Skeletal muscle tissue (tissue), 3 donors: ENCODE measurements at regions not wholly inside any gene's neighbourhood (a gene's known extent, or its start where the extent isn't known, plus 50 kb on each side); places are given as distances from the start of the nearest gene placed in this dataset.

ENCODE experiments used
- H3K27ac ChIP-seq: one replicate; pipeline ENCODE4 v1.7.0; 2013; ENCODE audit warnings: mild to moderate bottlenecking, low read depth, low read length, inconsistent platforms
- H3K27me3 ChIP-seq, 3 donors: one replicate each; pipeline ENCODE4 v1.7.0; 2013; ENCODE audit warnings: low read length in 3 of 3; ENCODE audit not compliant: control insufficient read depth in 3 of 3, insufficient read depth in 3 of 3
- H3K36me3 ChIP-seq, 3 donors: one replicate each; pipeline ENCODE4 v1.7.0; 2013; ENCODE audit warnings: low read length in 3 of 3; ENCODE audit not compliant: control insufficient read depth in 3 of 3, insufficient read depth in 3 of 3
- H3K4me1 ChIP-seq, 3 donors: one replicate each; pipeline ENCODE4 v1.7.0; 2013; ENCODE audit warnings: low read length in 3 of 3, mild to moderate bottlenecking in 3 of 3; ENCODE audit not compliant: control insufficient read depth in 3 of 3, insufficient read depth in 3 of 3
- H3K4me3 ChIP-seq, 3 donors: one replicate each; pipeline ENCODE4 v1.7.0; 2013; ENCODE audit warnings: low read length in 3 of 3
- H3K9ac ChIP-seq, 3 donors: one replicate each; pipeline ENCODE4 v1.7.0; 2013; ENCODE audit warnings: low read length in 3 of 3, mild to moderate bottlenecking in 3 of 3, moderate library complexity in 2 of 3, low read depth in 1 of 3
- H3K9me3 ChIP-seq, 3 donors: one replicate each; pipeline ENCODE4 v1.7.0; 2013; ENCODE audit warnings: low read length in 3 of 3; ENCODE audit not compliant: control insufficient read depth in 3 of 3
- donor health status: Osteomylitis.

DNA sequence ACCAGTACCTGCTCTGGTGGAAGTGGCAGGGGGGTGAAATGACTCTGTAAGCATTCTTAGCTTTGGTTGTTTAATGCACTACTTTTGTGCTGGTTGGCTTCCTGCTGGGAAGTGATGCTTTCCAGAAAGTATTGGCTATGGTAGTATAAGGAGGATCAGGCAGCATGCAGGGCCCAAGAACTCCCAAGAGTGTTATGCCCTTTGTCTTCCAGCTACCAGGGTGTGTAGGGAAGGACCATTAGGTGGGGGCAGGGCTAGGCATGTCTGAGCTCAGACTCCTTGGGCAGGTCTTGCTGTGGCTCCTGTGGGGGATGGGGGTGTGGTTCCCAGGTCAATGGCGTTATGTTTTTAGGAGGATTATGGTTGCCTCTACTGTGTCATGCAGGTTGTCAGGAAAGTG lies 135.8 kb upstream of the TRPC7 start:
- Histone ChIP-seq H3K36me3 (no peaks in the 10 kb centered on the region), H3K9me3 (no peaks in the 10 kb centered on the region), H3K4me1 (no peaks in the 10 kb centered on the region), H3K27me3 (no peaks in the 10 kb centered on the region), H3K9ac (no peak overlapping the region), H3K4me3 (no peak overlapping the region), H3K27ac (no peak overlapping the region)

DNA sequence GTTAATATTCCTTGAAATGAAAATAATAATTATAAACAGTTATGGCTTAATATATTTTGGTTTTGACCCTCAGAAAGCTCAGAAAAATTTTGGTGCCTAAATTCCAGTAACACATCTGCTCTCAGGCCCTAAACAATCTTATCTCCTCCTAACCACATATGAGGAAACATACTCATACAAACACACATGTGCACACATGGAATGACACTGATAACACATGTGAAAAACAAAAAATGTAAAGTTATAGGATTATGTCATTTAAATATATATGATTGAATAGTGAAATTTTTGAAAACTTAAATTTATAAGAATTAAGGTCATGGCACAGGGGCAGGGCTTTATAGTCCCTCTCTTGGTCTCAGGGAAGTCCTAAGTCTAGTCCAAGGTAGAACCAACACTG lies 127.2 kb upstream of the TRPC7 start:
- Histone ChIP-seq H3K4me1 (no peaks in the 10 kb centered on the region), H3K9ac (no peak overlapping the region), H3K4me3 (no peak overlapping the region), H3K27me3 (no peaks in the 10 kb centered on the region), H3K36me3 (no peaks in the 10 kb centered on the region), H3K27ac (no peak overlapping the region), H3K9me3 (no peaks in the 10 kb centered on the region)

DNA sequence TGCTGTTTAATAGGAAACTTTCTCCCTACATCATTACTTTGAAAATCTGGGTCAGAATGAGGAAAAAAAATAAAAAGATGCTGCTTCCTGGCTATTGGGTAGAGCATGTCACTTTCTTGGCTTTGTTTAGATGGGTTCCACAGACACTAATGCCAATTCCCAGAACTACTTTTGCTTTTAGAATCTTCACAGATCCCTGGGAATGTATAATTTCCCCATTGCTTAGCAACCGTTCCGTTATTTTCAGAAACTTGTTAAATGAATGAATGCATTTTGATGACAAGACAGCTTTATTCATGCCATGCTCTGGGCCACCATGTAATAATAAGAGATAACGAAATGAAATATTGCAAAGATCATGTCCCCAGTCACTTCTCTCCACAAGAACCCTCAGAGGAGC lies 126.5 kb upstream of the TRPC7 start:
- Histone ChIP-seq H3K36me3 (no peaks in the 10 kb centered on the region), H3K9ac (no peak overlapping the region)

DNA sequence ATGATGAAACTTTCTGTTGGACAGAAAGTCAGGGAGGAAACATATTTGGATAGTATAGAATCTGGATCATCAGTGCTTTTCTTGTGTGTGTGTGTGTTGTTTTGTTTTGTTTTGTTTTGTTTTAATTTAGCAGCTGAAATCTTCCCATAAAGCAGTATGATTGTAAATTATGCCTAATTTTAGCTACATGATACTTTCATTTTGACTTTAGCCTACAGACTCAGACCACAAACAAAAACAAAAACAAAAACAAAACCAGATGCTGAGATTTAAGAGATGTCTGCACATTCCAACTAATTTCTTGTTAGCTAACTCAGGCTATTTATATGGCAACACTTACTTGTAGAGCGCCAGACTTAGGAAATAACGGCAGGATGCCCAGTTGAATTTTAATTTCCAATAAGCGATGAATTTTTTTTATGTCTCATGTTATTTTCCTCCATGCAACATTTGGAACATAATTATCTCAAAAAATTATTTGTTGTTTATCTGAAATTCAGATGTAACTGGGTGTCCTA lies 119.5 kb upstream of the TRPC7 start:
- no peak overlapping the region for H3K27ac ChIP-seq
- H3K9ac ChIP-seq, result no peak overlapping the region
- no peak overlapping the region for H3K4me3 ChIP-seq
- no peaks in the 10 kb centered on the region for H3K9me3 ChIP-seq
- no peaks in the 10 kb centered on the region for H3K4me1 ChIP-seq
- no peaks in the 10 kb centered on the region for H3K27me3 ChIP-seq
- H3K36me3 ChIP-seq, result no peaks in the 10 kb centered on the region

More for the DNA sequence above, 126.5 kb upstream of the TRPC7 start:
- no peak overlapping the region for H3K4me3 ChIP-seq
- no peaks in the 10 kb centered on the region for H3K4me1 ChIP-seq
- no peaks in the 10 kb centered on the region for H3K9me3 ChIP-seq
- H3K27me3 ChIP-seq, result no peaks in the 10 kb centered on the region
- H3K27ac ChIP-seq, result no peak overlapping the region

DNA sequence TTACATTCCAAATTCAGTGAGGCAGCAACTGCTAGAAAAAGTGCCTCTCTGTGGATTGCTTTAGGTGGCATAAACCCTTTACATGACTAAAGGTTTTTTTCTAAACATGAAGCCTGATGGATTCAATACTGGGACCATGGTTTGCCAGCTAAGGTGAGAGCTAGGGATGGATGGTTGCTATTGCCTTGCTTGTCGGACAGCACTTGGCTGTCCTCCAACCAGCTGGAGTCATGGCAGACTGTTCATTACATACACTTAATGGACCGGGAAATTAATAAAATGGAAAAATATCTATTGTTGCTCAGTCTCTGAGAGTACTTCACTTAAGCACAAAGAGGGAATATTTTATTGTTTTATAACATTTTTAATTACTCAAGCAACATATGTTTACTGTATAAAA lies 116.9 kb upstream of the TRPC7 start:
- Histone ChIP-seq H3K36me3 (no peaks in the 10 kb centered on the region), H3K4me3 (no peak overlapping the region), H3K9ac (no peak overlapping the region)

DNA sequence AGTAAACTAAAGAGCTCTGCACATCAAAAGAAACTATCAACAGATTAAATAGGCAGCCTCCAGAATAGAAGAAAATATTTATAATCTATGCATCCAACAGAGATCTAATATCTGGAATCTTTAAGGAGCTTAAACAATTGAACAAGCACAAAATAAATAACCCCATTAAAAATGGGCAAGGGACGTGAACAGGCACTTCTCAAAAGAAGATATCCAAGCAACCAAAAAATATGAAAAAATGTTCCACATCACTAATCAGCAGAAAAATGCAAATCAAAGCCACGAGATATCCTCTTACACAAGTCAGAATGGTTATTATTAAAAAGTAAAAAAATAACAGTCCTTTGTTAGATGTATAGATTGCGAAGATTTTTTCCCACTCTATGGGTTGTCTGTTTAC lies 109.1 kb upstream of the TRPC7 start:
- Histone ChIP-seq H3K9me3 (no peaks in the 10 kb centered on the region), H3K27ac (no peak overlapping the region), H3K9ac (no peak overlapping the region), H3K4me1 (no peaks in the 10 kb centered on the region), H3K36me3 (no peaks in the 10 kb centered on the region), H3K4me3 (no peak overlapping the region), H3K27me3 (no peaks in the 10 kb centered on the region)

More for the DNA sequence above, 116.9 kb upstream of the TRPC7 start:
- H3K27ac ChIP-seq, result no peak overlapping the region
- H3K4me1 ChIP-seq, result no peaks in the 10 kb centered on the region
- H3K9me3 ChIP-seq, result no peaks in the 10 kb centered on the region
- H3K27me3 ChIP-seq, result no peaks in the 10 kb centered on the region

DNA sequence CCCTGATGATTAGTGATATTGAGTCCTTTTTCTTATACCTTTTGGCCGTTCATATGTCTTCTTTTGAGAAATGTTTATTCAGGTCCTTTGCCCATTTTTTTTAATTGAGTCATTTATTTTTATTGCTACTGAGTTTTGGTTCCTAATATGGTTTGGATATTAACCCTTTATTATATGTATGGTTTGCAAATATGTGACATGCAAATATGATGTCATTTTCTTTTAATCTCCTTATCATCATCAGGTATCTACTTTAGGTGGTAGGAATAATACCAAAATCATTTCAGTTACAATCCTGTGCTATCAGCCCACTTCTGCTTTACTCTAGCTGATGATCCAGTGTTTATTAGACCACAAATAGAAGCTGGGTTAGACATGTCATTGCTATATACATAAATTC lies 102.3 kb upstream of the TRPC7 start:
- Histone ChIP-seq H3K4me3 (no peak overlapping the region), H3K27ac (no peak overlapping the region), H3K9ac (no peak overlapping the region), H3K9me3 (no peaks in the 10 kb centered on the region), H3K36me3 (no peaks in the 10 kb centered on the region), H3K27me3 (no peaks in the 10 kb centered on the region), H3K4me1 (no peaks in the 10 kb centered on the region)

DNA sequence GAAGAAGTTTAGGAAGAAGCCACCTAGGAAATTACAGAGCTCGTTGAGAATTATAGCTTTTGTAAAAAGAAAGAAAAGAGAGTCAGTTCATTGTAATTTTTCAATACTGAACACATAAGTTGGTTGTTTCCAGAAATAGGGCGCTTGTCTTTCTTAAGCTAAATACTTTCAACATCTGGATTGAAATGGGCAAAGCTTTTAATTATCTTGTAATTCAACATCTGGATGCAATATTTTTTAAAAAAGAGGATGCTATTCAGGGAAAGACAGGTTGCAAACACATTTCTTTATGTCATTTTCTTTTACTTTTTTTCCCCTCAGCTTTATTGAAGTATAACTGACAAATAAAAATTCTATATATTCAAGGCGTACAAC lies 100.7 kb upstream of the TRPC7 start:
- Histone ChIP-seq H3K4me3 (no peak overlapping the region), H3K36me3 (no peaks in the 10 kb centered on the region), H3K27ac (no peak overlapping the region), H3K9ac (no peak overlapping the region), H3K4me1 (no peaks in the 10 kb centered on the region), H3K27me3 (no peaks in the 10 kb centered on the region), H3K9me3 (no peaks in the 10 kb centered on the region)

DNA sequence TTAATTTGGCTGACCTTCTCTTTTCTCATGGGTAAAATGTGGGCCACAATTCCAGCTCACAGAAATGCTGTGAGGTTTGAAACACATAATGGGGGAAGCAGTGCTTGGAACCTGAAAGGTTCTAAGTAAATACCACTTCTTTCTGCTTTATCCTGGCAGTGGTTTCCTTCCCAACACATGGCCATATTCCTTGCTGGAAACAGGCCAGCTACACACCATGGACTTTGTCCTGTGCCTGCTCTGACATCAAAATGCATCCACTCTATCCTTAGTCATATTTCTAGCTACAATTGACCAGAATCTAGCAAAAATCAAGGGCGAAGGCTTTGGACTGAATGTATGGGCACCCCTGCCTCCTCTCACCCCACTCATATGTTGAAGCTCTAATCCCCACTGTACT lies 93.1 kb upstream of the TRPC7 start:
- H3K27me3 ChIP-seq, result no peaks in the 10 kb centered on the region
- H3K9ac ChIP-seq, result no peak overlapping the region
- H3K27ac ChIP-seq, result no peak overlapping the region
- no peaks in the 10 kb centered on the region for H3K36me3 ChIP-seq
- no peaks in the 10 kb centered on the region for H3K9me3 ChIP-seq
- no peaks in the 10 kb centered on the region for H3K4me1 ChIP-seq
- H3K4me3 ChIP-seq, result no peak overlapping the region

DNA sequence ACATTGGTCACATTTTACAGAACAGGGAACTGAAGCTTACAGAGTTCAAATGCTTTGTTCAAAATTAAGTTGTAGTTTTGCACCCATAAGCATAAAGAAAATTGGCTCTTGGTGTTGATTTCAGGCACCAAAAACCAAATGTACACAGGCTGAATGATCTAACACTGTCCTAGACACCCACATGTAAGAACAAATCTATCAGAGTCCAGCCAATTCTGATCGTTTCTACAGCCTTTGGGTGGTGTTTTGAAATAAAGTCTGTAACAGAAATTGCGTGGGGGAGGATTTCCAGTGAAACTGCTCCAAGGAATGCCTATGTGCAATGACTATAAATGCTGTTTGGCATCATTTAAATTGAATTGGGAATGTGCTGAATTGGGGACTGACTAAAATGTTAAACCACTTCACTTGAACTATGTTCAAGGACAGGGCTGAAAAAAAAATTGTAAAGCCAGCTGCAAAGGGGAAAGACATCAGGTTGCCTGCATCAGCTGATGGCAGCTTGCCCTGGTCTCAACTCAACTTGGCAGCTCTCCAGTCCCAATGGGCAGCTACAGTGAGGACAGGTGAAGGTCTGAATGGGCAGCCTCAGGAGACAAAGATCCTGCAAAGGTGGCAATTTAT lies 92.2 kb upstream of the TRPC7 start:
- no peaks in the 10 kb centered on the region for H3K4me1 ChIP-seq
- H3K27me3 ChIP-seq, result no peaks in the 10 kb centered on the region
- no peak overlapping the region for H3K4me3 ChIP-seq
- H3K9me3 ChIP-seq, result no peaks in the 10 kb centered on the region
- H3K9ac ChIP-seq, result no peak overlapping the region
- no peaks in the 10 kb centered on the region for H3K36me3 ChIP-seq
- no peak overlapping the region for H3K27ac ChIP-seq
